Activated T-cell treated with anti-CD3 and anti-CD28 coated beads for 4 hours (primary cell): ENCODE measurements at regions not wholly inside any gene's neighbourhood (a gene's known extent, or its start where the extent isn't known, plus 50 kb on each side); places are given as distances from the start of the nearest gene placed in this dataset.
"Not testable (repeated sequence)": the region's sequence is repeated elsewhere in the genome, so short reads cannot be mapped to it uniquely, and the experiment has no call there.

Experiments used
- DNase-seq: peaks from one replicate; pipeline ENCODE4 v3.0.0-alpha.2; 2020

DNA sequence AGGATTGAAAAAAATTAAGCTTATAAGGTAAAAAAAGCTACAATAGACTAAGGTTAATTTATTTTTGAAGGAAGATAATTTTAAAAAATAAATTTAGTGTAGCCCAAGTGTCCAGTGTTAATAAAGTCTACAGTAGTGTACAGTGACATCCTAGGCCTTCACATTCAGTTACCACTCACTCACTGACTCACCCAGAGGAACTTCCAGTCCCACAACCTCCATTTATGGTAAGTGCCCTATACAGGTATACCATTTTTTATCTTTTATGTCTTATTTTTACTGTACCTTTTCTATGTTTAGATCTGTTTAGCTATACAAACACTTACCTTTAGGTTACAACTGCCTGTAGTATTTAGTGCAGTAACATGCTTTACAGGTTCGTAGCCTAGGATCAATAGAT lies 79.8 kb upstream of the ZNF462 start:
- DNase-seq = no peak

DNA sequence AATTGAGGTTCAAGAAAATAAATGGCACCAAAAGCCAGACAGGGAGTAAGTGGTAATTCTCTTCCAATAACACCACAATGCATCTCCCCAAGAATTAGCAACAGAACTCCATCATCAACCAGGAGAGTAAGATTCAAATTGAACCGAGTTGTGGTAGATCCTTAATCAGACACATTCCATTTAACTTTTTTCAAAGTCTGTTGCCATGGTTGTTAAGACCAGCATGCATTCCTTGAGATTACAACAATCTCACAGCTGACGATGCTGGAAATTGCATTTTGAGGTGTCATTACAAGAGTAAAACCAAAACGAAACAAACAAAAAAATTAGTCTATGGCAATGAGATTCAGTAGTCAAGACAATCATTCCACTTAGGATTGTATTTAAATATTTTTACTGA lies 78.9 kb upstream of the ZNF462 start:
- no peak for DNase-seq

DNA sequence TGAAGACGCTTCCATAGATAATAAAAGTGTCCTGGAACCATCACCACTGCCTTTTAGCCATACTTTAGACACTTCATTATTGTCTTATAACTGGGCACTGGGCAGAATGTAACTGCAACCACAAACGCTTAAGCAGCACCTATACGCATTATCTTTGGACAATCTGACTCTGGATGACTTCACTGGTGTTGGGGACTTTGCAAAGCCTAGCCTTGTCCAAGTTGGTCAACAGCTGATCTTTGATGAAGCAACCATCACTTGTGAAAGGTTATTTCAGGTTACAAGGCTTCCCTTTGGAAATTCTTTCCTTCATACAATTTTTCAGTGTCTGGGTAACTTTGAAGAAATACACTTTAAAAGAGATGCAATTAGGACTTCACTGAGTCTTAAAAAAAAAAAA lies 77.8 kb upstream of the ZNF462 start:
- no peak for DNase-seq

DNA sequence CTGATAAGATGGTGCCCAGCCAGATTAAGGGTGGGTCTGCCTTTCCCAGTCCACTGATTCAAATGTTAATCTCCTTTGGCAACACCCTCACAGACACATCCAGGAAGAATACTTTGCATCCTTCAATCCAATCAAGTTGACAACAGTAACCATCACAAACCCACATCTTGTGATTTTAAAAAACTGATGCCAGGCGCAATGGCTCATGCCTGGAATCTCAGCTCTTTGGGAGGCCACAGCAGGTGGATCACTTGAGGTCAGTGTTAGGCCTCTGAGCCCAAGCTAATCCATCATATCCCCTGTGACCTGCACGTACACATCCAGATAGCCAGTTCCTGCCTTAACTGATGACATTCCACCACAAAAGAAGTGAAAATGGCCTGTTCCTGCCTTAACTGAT lies 74.9 kb upstream of the ZNF462 start:
- DNase-seq = not testable (repeated sequence)

DNA sequence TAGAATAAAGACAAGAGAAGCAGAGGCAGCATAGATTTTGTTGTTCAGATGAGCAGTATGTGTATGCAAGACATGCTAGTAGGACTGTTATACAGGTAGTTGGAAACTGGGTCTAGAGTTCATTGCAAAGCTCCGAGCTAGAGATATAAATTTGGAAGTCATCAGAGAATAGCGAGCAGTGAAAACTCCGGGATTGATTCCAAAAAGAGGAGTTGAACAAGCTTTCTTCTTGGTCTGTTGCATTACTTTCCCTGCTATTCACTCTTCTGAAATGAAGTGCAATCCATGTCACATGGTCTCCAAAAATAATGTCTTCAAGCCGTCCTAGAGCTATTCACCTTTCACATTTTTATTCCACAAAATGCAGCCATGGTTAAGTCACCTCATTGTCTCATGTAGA lies 67.9 kb upstream of the ZNF462 start:
- DNase-seq = no peak

DNA sequence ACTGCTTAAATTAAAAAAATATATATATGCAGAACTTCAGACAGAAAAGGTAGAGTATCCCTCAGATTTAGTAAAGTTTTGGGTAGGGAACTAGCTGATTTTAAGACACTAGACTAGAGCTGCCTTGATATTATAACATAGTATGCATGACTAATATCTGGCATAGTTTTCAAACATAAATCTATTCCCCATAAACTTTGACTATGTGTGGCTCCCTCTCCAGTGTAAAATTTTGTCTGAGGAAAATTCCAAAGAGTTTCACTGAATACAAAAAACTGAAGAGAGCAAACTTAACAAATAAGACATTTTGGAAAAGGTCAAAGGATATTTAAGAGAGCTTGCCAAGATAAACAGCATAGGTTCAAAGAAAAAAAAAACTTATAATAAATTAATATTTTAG lies 66.2 kb upstream of the ZNF462 start:
- no peak for DNase-seq

DNA sequence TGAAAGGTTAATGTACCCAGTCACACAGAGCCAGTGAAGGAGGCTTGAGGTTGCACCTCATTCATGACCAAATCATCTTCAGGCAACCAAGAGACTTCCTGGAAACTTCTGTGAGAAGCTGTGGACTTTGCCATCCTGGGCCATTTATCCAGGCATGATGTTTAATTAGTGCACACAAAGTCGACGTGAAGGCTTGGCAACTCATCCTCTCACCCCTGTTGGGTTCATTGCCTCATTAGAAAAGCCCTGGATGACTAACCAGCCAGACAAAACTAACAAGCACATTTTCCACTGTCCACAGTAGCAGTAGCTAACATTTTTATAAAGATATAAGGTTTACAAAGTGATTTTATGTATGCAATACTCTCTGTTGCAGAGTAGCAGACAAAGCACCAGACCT lies 65.7 kb upstream of the ZNF462 start:
- DNase-seq = no peak

DNA sequence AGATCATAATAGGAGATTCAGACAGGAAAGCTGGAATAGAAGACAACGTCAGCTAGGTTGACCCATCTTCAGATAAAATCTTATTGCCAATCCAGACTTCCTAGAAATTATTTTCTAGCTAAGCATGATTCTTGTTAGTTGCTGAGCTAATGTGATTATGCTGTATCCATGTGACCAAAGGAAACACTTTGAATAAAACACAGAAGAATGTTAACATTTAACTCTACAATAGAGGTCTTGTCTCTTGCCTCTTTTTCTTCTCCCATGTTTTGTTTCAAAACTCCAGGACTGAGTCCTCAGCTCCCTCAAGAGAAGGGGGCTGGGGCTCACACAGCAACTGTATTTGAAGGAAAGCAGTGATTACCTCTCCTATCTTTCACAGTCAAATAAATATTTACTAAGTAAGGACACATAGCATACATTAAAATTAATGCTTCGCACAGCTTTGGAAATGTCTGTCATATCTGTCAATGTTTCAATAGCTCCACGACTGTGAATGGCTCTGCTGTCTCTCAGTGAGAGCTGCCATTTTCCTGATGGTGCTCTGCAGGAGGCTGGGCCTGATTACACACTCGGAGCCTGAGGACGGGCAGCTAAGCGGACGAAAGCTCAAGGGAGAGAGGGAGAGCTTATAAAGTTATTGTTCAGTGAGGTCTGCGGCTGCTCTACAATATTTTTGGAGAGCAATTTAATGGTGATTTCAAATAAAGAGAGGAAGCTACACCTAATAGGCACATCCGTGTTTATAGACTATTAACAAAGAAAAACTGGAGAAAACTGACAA lies 64.8 kb upstream of the ZNF462 start:
- DNase-seq = no peak

DNA sequence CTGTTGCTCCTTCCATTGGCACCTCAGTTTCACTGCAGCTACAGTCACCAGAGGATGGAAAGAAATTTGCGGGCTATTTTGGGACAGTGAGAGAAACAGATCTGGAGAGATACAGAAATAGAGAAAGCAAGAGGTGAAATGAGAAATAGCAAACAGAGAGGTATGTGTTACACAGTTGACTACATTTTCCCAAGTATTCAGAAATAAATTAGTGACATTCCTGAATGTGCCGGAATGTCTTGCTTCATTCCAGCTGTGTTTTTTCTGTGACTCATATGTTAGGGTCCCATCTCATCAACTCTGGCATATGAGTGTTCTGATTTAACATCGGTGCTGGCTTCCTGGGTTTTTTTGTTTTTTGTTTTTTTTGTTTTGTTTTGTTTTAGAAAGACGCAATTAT lies 63.8 kb upstream of the ZNF462 start:
- DNase-seq = no peak

DNA sequence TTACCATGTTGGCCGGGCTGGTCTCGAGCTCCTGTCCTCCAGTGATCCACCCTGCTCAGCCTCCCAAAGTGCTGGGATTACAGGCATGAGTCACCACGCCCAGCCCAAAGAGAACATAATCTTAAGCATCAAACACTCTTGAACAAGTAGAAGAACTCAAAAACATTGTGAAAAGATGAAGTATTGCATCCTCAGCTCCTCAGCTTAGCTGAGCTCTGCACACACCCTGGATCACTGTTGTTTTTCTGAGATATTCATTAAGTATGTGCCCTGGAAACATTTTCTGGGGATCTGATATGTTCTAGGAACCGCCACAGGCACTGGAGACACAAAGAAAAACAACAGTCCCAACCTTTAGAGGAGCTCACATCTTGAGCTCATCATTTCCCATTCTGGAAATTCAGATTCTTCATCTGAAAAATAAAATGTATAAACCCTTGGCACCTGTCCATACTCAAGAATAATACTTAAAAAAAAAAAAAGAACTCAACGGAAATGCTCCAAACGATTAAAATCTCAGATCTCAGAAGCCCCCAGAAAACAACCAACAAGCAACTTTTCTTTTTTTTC lies 62.2 kb upstream of the ZNF462 start:
- DNase-seq = no peak

DNA sequence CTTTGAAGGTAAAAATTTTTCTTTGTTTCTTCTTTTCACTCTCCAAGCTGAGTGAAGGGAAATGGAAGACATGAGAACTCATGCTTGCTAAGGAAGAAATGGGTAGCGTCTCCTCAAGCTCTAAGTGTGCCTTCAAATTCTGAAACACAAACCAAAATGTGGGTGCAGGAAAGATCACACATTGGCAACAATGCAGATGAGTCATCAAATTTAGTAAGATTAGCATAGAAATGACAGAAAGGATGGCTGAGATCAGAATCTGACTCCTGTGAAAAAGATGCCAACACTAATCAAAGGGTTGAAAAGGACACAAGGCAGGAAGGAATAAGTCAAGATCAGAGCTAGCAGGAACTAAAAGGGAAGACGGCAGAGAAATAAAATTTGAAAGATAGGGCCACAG lies 61.1 kb upstream of the ZNF462 start:
- no peak for DNase-seq
